NB4 (cell line): ENCODE measurements at regions not wholly inside any gene's neighbourhood (a gene's known extent, or its start where the extent isn't known, plus 50 kb on each side); places are given as distances from the start of the nearest gene placed in this dataset.

Experiments
- POLR2A ChIP-seq: IDR thresholded peaks from 2 replicates; pipeline ENCODE4 v1.6.1; 2011; ENCODE audit warnings: mild to moderate bottlenecking; ENCODE audit not compliant: insufficient read length; ENCODE audit errors: extremely low read depth
- TF ChIP-seq, protein P1 (sequence below): IDR thresholded peaks from one replicate; pipeline ENCODE4 v1.5.1; 2012; ENCODE audit warnings: low read depth, low read length

DNA sequence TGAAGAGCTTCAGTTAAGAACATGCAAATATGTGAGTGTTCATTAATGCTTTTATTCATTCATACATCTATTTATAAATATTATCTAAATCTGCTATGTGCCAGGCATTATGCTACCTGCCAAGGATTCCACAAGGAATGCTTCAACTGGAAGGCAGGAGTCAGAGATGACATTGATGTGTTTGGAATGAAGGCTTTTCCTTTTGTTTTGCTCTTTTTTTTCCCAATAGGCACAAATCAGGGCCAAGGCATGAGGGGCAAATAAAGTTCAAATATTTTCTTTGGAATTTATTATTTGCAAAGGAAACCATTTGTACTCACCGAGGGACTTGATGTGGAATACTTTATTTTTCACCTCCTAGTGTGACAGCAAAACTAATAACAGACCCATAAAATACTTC is 530.3 kb downstream of the ARL4A start:
- TF ChIP-seq, protein P1, sequence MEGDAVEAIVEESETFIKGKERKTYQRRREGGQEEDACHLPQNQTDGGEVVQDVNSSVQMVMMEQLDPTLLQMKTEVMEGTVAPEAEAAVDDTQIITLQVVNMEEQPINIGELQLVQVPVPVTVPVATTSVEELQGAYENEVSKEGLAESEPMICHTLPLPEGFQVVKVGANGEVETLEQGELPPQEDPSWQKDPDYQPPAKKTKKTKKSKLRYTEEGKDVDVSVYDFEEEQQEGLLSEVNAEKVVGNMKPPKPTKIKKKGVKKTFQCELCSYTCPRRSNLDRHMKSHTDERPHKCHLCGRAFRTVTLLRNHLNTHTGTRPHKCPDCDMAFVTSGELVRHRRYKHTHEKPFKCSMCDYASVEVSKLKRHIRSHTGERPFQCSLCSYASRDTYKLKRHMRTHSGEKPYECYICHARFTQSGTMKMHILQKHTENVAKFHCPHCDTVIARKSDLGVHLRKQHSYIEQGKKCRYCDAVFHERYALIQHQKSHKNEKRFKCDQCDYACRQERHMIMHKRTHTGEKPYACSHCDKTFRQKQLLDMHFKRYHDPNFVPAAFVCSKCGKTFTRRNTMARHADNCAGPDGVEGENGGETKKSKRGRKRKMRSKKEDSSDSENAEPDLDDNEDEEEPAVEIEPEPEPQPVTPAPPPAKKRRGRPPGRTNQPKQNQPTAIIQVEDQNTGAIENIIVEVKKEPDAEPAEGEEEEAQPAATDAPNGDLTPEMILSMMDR, result no peak
- TF ChIP-seq POLR2A, result no peak
